Loucy (cell line): ENCODE measurements at regions not wholly inside any gene's neighbourhood (a gene's known extent, or its start where the extent isn't known, plus 50 kb on each side); places are given as distances from the start of the nearest gene placed in this dataset.

Experiments used
- EZH2phosphoT487 ChIP-seq: fragments of 200-600 bp; IDR thresholded peaks from 2 replicates; pipeline ENCODE4 v1.6.1; 2018; ENCODE audit warnings: antibody characterized with exemption, mild to moderate bottlenecking, moderate library complexity, borderline replicate concordance
- TF ChIP-seq, protein P1 (sequence below): fragments of 200-600 bp; sonication (generic); conservative IDR thresholded peaks from 2 replicates; pipeline ENCODE4 v1.5.1; 2014; ENCODE audit warnings: mild to moderate bottlenecking, antibody characterized with exemption, low read length

DNA sequence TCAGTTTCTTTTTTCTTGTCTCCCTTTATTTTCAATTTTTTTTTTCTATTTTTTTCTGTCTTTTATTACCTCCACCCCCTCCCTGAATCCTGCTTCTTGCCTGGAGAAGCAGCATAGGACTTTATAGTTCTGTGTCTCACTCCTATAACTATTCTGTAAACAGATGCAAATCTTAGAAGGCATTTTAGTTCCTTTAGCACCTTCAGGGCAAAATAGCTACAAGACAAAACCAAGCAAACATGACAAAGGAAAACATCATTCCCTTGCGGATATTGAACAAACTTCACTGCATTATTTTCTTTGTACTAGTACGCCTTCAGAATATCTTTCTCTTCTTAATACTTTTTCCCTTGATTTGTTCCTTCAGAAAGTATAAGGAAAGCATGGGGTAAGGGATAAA, 446.2 kb upstream of the CHORDC1 start:
- TF ChIP-seq, protein P1, sequence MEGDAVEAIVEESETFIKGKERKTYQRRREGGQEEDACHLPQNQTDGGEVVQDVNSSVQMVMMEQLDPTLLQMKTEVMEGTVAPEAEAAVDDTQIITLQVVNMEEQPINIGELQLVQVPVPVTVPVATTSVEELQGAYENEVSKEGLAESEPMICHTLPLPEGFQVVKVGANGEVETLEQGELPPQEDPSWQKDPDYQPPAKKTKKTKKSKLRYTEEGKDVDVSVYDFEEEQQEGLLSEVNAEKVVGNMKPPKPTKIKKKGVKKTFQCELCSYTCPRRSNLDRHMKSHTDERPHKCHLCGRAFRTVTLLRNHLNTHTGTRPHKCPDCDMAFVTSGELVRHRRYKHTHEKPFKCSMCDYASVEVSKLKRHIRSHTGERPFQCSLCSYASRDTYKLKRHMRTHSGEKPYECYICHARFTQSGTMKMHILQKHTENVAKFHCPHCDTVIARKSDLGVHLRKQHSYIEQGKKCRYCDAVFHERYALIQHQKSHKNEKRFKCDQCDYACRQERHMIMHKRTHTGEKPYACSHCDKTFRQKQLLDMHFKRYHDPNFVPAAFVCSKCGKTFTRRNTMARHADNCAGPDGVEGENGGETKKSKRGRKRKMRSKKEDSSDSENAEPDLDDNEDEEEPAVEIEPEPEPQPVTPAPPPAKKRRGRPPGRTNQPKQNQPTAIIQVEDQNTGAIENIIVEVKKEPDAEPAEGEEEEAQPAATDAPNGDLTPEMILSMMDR = no peak
- TF ChIP-seq EZH2phosphoT487 = no peak
